H9 (cell line): ENCODE measurements at regions not wholly inside any gene's neighbourhood (a gene's known extent, or its start where the extent isn't known, plus 50 kb on each side); places are given as distances from the start of the nearest gene placed in this dataset.

Experiments
- DNase-seq: peaks from one replicate; pipeline ENCODE4 v3.0.0-alpha.2; 2017
- H2AFZ ChIP-seq: one replicate; pipeline ENCODE4 v1.6.1; 2013; ENCODE audit warnings: mild to moderate bottlenecking, low read length, control low read depth, moderate library complexity
- H2AK5ac ChIP-seq: 2 replicates; pipeline ENCODE4 v1.6.1; 2013; ENCODE audit warnings: low read length, control low read depth, mixed read lengths; ENCODE audit not compliant: insufficient read length
- H2BK120ac ChIP-seq: one replicate; pipeline ENCODE4 v1.6.1; 2013; ENCODE audit warnings: low read depth, mild to moderate bottlenecking, low read length, control low read depth, inconsistent platforms; ENCODE audit not compliant: poor library complexity, severe bottlenecking
- H2BK12ac ChIP-seq: 2 replicates; pipeline ENCODE4 v1.6.1; 2013; ENCODE audit warnings: low read length, control low read depth, mixed read lengths, low read depth; ENCODE audit not compliant: insufficient read length
- H2BK15ac ChIP-seq: 2 replicates; pipeline ENCODE4 v1.6.1; 2013; ENCODE audit warnings: low read depth, low read length, control low read depth
- H2BK20ac ChIP-seq: one replicate; pipeline ENCODE4 v1.6.1; 2013; ENCODE audit warnings: low read depth, mild to moderate bottlenecking, low read length, control low read depth, inconsistent platforms; ENCODE audit not compliant: poor library complexity, severe bottlenecking
- H2BK5ac ChIP-seq: 2 replicates; pipeline ENCODE4 v1.6.1; 2013; ENCODE audit warnings: low read length, control low read depth, mixed read lengths; ENCODE audit not compliant: insufficient read length
- H3K14ac ChIP-seq: 2 replicates; pipeline ENCODE4 v1.6.1; 2013; ENCODE audit warnings: low read length, control low read depth; ENCODE audit not compliant: insufficient read depth
- H3K18ac ChIP-seq: 2 replicates; pipeline ENCODE4 v1.6.1; 2013; ENCODE audit warnings: low read depth, mild to moderate bottlenecking, mixed read lengths, low read length, control low read depth; ENCODE audit not compliant: insufficient read length
- H3K23ac ChIP-seq: 2 replicates; pipeline ENCODE4 v1.6.1; 2013; ENCODE audit warnings: low read length, control low read depth, mixed read lengths, low read depth; ENCODE audit not compliant: insufficient read length
- H3K23me2 ChIP-seq: 2 replicates; pipeline ENCODE4 v1.6.1; 2013; ENCODE audit warnings: low read depth, mild to moderate bottlenecking, mixed read lengths, low read length, control low read depth; ENCODE audit not compliant: insufficient read length, poor library complexity, severe bottlenecking
- H3K27ac ChIP-seq: 2 replicates; pipeline ENCODE4 v1.5.1; 2013; ENCODE audit warnings: low read length, control low read depth, mixed read lengths, low read depth; ENCODE audit not compliant: insufficient read length
- H3K27me3 ChIP-seq: 2 replicates; pipeline ENCODE4 v1.6.1; 2013; ENCODE audit warnings: low read length, control low read depth, inconsistent platforms; ENCODE audit not compliant: insufficient read depth
- H3K4ac ChIP-seq: 2 replicates; pipeline ENCODE4 v1.6.1; 2013; ENCODE audit warnings: low read depth, mild to moderate bottlenecking, control low read depth, inconsistent platforms, low read length, moderate library complexity
- H3K4me1 ChIP-seq: 2 replicates; pipeline ENCODE4 v1.6.1; 2013; ENCODE audit warnings: low read length, control low read depth, inconsistent platforms; ENCODE audit not compliant: insufficient read depth
- H3K4me2 ChIP-seq: 2 replicates; pipeline ENCODE4 v1.6.1; 2013; ENCODE audit warnings: low read length, control low read depth, mixed read lengths; ENCODE audit not compliant: insufficient read length, insufficient read depth
- H3K56ac ChIP-seq: 2 replicates; pipeline ENCODE4 v1.6.1; 2013; ENCODE audit warnings: low read depth, mild to moderate bottlenecking, mixed read lengths, low read length, control low read depth; ENCODE audit not compliant: insufficient read length
- H3K79me1 ChIP-seq: 2 replicates; pipeline ENCODE4 v1.6.1; 2013; ENCODE audit warnings: low read depth, mild to moderate bottlenecking, moderate library complexity, low read length, control low read depth, inconsistent platforms; ENCODE audit not compliant: insufficient read depth, poor library complexity, severe bottlenecking
- H3K79me2 ChIP-seq: 2 replicates; pipeline ENCODE4 v1.6.1; 2013; ENCODE audit warnings: low read length, control low read depth, inconsistent platforms; ENCODE audit not compliant: insufficient read depth
- H3K9ac ChIP-seq: 2 replicates; pipeline ENCODE4 v1.6.1; 2013; ENCODE audit warnings: low read length, control low read depth, mixed read lengths; ENCODE audit not compliant: insufficient read length; ENCODE audit errors: extremely low read depth
- H3K9me3 ChIP-seq: one replicate; pipeline ENCODE4 v1.6.1; 2013; ENCODE audit warnings: low read depth, low read length, inconsistent platforms; ENCODE audit not compliant: control insufficient read depth
- H3T11ph ChIP-seq: one replicate; pipeline ENCODE4 v1.6.1; 2013; ENCODE audit warnings: mild to moderate bottlenecking, low read length, control low read depth, inconsistent platforms
- H4K20me1 ChIP-seq: one replicate; pipeline ENCODE4 v1.6.1; 2013; ENCODE audit not compliant: control insufficient read depth, insufficient read length, insufficient read depth
- H4K5ac ChIP-seq: 2 replicates; pipeline ENCODE4 v1.6.1; 2013; ENCODE audit warnings: low read depth, mild to moderate bottlenecking, mixed read lengths, low read length, control low read depth; ENCODE audit not compliant: insufficient read length
- H4K8ac ChIP-seq: replicated peaks from 2 replicates; pipeline ENCODE4 v1.6.1; 2013; ENCODE audit warnings: low read length, control low read depth, mixed read lengths, low read depth; ENCODE audit not compliant: insufficient read length
- H4K91ac ChIP-seq: 2 replicates; pipeline ENCODE4 v1.6.1; 2013; ENCODE audit warnings: low read depth, mild to moderate bottlenecking, moderate library complexity, mixed read lengths, low read length, control low read depth; ENCODE audit not compliant: insufficient read length
- H3K27ac Mint-ChIP-seq, 3 experiments: 2 replicates in 2 of 3; 3 replicates in 1 of 3; pipeline ENCODE4 v1.8.0; 2020 to 2021; ENCODE audit warnings: mixed read lengths in 3 of 3, mild to moderate bottlenecking in 1 of 3, moderate library complexity in 1 of 3
- H3K27me3 Mint-ChIP-seq: 2 replicates; pipeline ENCODE4 v1.8.0; 2021; ENCODE audit warnings: low read depth, mild to moderate bottlenecking, moderate library complexity, mixed read lengths
- H3K36me3 Mint-ChIP-seq, 3 experiments: 2 replicates in 2 of 3; 3 replicates in 1 of 3; pipeline ENCODE4 v1.8.0; 2020 to 2021; ENCODE audit warnings: low read depth in 3 of 3, mixed read lengths in 3 of 3; ENCODE audit not compliant: insufficient read depth in 1 of 3
- H3K4me1 Mint-ChIP-seq, 2 experiments: 2 replicates each; pipeline ENCODE4 v1.8.0; 2020; ENCODE audit warnings: mixed read lengths in 2 of 2
- H3K4me3 Mint-ChIP-seq, 2 experiments: 2 replicates in 1 of 2; 3 replicates in 1 of 2; pipeline ENCODE4 v1.8.0; 2020 to 2021; ENCODE audit warnings: mild to moderate bottlenecking in 2 of 2, mixed read lengths in 2 of 2, moderate library complexity in 1 of 2
- H3K9me3 Mint-ChIP-seq, 2 experiments: 2 replicates in 1 of 2; 3 replicates in 1 of 2; pipeline ENCODE4 v1.8.0; 2020; ENCODE audit warnings: mild to moderate bottlenecking in 2 of 2, mixed read lengths in 2 of 2, moderate library complexity in 1 of 2
- WGBS: extraction: QIAGEN DNeasy Blood & Tissue Kit; methylation state at CpG from one replicate; pipeline ENCODE4 v1.1.7; 2013; ENCODE audit warnings: missing lambda C conversion rate, low lambda C conversion rate, mixed read lengths; ENCODE audit not compliant: insufficient read length; ENCODE audit errors: extremely low coverage; 5-methylcytosine and 5-hydroxymethylcytosine counted together
- TF ChIP-seq, protein P1 (sequence below): fragments of 200-600 bp; sonication (generic); conservative IDR thresholded peaks from 3 replicates; pipeline ENCODE4 v1.8.0; 2021; ENCODE audit warnings: antibody characterized with exemption, mild to moderate bottlenecking

DNA sequence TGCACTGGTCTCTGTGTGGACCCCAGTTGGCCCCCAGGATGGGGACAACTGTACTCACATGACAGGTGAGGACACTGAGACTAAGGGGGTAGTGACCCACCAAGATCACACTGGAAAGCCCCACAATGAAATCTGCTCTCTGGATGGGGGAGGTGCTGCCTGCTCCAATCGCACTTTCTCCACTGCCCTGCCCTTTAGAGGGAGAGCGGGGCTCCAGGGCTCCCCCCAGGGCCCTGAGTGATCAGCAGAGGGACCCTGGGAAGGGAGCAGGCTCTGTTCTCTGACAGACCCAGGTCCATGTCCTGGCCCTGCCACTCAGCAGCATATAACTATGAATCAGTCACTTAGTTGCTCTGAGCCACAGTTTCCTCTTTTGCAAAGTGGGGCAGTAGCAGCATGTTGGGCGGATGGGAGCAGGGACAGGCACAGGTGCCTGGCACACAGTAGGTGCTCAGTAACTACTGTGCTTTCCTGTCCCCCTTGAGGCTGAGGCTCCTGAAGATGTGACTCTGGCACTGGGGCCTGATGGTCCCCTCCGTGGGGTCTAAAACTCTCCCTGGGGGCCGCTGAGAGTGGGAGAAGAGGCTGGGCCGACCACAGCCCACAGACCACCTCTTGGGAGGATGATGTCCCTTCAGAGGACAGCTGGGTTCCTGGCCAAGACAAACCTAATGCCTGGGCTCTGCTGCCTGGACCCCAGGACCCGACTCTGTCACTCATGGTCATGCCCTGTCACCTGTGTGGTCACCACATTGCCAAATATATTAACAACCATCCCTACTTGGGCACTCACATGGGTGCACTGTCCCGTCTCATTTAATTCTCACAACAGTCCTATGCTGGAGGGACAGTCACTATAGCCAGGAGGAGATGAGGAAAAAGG is 222.7 kb downstream of the PTPRU start:
- Histone ChIP-seq H2BK15ac (no peak overlapping the region), H3K23me2 (no peaks in the 10 kb centered on the region), H3T11ph (no peak overlapping the region), H2BK120ac (no peak overlapping the region), H2BK5ac (no peak overlapping the region), H4K20me1 (no peaks in the 10 kb centered on the region), H3K56ac (no peak overlapping the region), H4K8ac (no peak overlapping the region), H2AFZ (no peak overlapping the region), H3K4me1 (no peaks in the 10 kb centered on the region; the same call in 1 of the 2 replicates), H3K9me3 (no peaks in the 10 kb centered on the region), H2AK5ac (no peak overlapping the region), H3K18ac (no peak overlapping the region), H3K23ac (no peak overlapping the region), H2BK12ac (no peak overlapping the region), H3K79me2 (no peaks in the 10 kb centered on the region), H3K4me2 (no peak overlapping the region), H2BK20ac (no peak overlapping the region), H3K9ac (no peak overlapping the region), H3K27me3 (no peaks in the 10 kb centered on the region), H3K4ac (no peak overlapping the region), H3K79me1 (no peaks in the 10 kb centered on the region), H4K91ac (no peak overlapping the region), H4K5ac (no peak overlapping the region), H3K14ac (peak overlapping the region; percentile 32), H3K27ac (no peak overlapping the region)
- H3K27me3 Mint-ChIP-seq, result peaks cover 4% of the 10 kb centered on the region
- DNase-seq, result no peak
- no peak overlapping the region for H3K4me3 Mint-ChIP-seq
- WGBS, result no CpG with 5 or more reads among the region's 8 CpGs
- peaks cover 8 to 20% of the 10 kb centered on the region in 2 experiments; a peak in 3 of 4 replicates for H3K4me1 Mint-ChIP-seq
- H3K27ac Mint-ChIP-seq, result no peak overlapping the region
- peaks cover 0 to 8% (median 0%) of the 10 kb centered on the region in 3 experiments; a peak in 3 of 7 replicates for H3K36me3 Mint-ChIP-seq
- TF ChIP-seq, protein P1, sequence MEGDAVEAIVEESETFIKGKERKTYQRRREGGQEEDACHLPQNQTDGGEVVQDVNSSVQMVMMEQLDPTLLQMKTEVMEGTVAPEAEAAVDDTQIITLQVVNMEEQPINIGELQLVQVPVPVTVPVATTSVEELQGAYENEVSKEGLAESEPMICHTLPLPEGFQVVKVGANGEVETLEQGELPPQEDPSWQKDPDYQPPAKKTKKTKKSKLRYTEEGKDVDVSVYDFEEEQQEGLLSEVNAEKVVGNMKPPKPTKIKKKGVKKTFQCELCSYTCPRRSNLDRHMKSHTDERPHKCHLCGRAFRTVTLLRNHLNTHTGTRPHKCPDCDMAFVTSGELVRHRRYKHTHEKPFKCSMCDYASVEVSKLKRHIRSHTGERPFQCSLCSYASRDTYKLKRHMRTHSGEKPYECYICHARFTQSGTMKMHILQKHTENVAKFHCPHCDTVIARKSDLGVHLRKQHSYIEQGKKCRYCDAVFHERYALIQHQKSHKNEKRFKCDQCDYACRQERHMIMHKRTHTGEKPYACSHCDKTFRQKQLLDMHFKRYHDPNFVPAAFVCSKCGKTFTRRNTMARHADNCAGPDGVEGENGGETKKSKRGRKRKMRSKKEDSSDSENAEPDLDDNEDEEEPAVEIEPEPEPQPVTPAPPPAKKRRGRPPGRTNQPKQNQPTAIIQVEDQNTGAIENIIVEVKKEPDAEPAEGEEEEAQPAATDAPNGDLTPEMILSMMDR, result no peak
- peaks cover 8 to 9% of the 10 kb centered on the region in 2 experiments; a peak in 4 of 5 replicates for H3K9me3 Mint-ChIP-seq
